A172 (cell line): ENCODE measurements at regions not wholly inside any gene's neighbourhood (a gene's known extent, or its start where the extent isn't known, plus 50 kb on each side); places are given as distances from the start of the nearest gene placed in this dataset.
"Not testable (repeated sequence)": the region's sequence is repeated elsewhere in the genome, so short reads cannot be mapped to it uniquely, and the experiment has no call there.

Source experiments
- DNase-seq: peaks from one replicate; pipeline ENCODE4 v3.0.0-alpha.2; 2015; ENCODE audit warnings: low spot score

GRCh38 chr3:189375532-189375931 lies 203.8 kb downstream of the TPRG1 start:
- no peak for DNase-seq

- no peak for DNase-seq
Observed at GRCh38 chr3:189383630-189384029, 211.9 kb downstream of the TPRG1 start.

GRCh38 chr3:189385880-189386279 lies 214.1 kb downstream of the TPRG1 start:
- not testable (repeated sequence) for DNase-seq

GRCh38 chr3:189386739-189387138 lies 215.0 kb downstream of the TPRG1 start:
- no peak for DNase-seq

GRCh38 chr3:189389346-189389745 lies 217.6 kb downstream of the TPRG1 start:
- no peak for DNase-seq

GRCh38 chr3:189393598-189393997 lies 221.8 kb downstream of the TPRG1 start:
- no peak for DNase-seq

GRCh38 chr3:189394599-189395121 lies 222.9 kb downstream of the TPRG1 start:
- no peak for DNase-seq

- no peak for DNase-seq
Observed at GRCh38 chr3:189395825-189396224, 224.1 kb downstream of the TPRG1 start.

GRCh38 chr3:189398656-189399055 lies 226.9 kb downstream of the TPRG1 start:
- no peak for DNase-seq

GRCh38 chr3:189401196-189401595 lies 229.4 kb downstream of the TPRG1 start:
- DNase-seq = no peak

GRCh38 chr3:189403194-189403593 lies 228.0 kb upstream of the TP63 start:
- DNase-seq = no peak

- no peak for DNase-seq
Observed at GRCh38 chr3:189404024-189404423, 227.2 kb upstream of the TP63 start.

GRCh38 chr3:189404797-189405484 lies 226.2 kb upstream of the TP63 start:
- no peak for DNase-seq

- DNase-seq = no peak
Observed at GRCh38 chr3:189406148-189406547, 225.0 kb upstream of the TP63 start.

- DNase-seq = no peak
Observed at GRCh38 chr3:189410522-189410921, 220.7 kb upstream of the TP63 start.

- no peak for DNase-seq
Observed at GRCh38 chr3:189419038-189419437, 212.2 kb upstream of the TP63 start.

GRCh38 chr3:189419683-189420082 lies 211.5 kb upstream of the TP63 start:
- DNase-seq = no peak

- DNase-seq = no peak
Observed at GRCh38 chr3:189424922-189425321, 206.3 kb upstream of the TP63 start.

- no peak for DNase-seq
Observed at GRCh38 chr3:189429019-189429418, 202.2 kb upstream of the TP63 start.

- no peak for DNase-seq
Observed at GRCh38 chr3:189430166-189430565, 201.0 kb upstream of the TP63 start.

- DNase-seq = not testable (repeated sequence)
Observed at GRCh38 chr3:189442257-189442656, 188.9 kb upstream of the TP63 start.

- DNase-seq = no peak
Observed at GRCh38 chr3:189446959-189447560, 184.1 kb upstream of the TP63 start.

GRCh38 chr3:189449084-189449483 lies 182.1 kb upstream of the TP63 start:
- no peak for DNase-seq

GRCh38 chr3:189455009-189455408 lies 176.2 kb upstream of the TP63 start:
- DNase-seq = no peak
